RKO (cell line): ENCODE measurements at regions not wholly inside any gene's neighbourhood (a gene's known extent, or its start where the extent isn't known, plus 50 kb on each side); places are given as distances from the start of the nearest gene placed in this dataset.
A peak's percentile ranks its signal among the peaks of the same experiment; 100 is the strongest.

Experiments
- DNase-seq: peaks from one replicate; pipeline ENCODE4 v3.0.0-alpha.2; 2016; ENCODE audit warnings: low spot score

DNA sequence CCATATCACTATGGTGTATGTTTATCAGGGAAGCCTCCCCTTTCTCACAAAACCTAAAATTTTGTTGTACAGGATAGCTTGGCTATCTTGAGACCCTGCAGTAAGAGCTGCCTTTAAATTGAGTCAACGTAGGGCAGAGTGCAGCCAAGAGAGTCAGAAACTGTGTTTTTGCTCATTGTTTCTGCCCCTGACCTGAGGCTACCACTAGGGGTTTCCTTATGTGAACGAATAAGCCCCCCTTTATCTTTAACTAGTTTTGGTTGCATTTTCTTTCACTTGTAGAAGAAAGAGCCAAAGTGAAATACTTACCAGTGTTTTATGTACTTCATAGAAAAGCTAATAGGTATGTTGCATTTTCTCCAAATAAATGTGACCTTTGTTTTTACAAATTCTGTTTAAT lies 149.9 kb upstream of the TMC3 start:
- DNase-seq, result no peak

DNA sequence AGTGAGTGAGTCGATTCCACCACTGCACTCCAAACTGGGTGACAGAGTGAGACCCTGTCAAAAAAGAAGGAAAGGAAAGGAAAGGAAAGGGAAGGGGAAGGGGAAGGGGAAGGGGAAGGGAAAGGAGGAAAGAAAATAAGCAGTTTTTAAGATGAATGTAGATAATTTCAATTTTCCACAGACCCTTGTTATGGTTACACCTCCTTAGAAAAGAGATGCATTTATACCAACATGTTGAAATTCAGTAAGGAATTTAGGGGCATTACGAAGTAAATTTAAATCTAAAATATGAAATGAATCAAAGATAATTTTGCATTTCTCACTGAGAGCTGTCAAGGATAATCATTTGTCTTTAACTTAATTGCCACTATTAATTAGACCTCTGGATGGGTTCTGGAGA lies 146.5 kb upstream of the TMC3 start:
- DNase-seq, result no peak

DNA sequence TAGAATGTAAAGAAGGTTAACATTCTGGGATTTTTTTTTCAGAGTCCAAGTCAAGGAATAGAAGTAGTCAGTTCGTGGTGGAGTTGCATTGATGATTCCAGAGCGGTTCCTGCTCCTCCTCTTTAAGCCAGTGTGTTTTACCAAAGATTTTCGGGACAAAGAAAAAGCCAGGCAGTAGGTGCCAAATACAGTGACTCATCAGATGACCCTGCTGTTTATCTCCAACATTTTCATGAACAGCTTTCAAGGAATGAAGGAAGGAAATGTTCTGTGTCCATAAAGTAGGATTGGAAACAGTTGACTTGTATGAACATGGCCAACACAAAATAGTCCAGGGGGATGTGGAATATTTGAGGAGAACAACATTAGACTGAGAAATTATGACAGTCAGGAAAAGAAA lies 142.4 kb upstream of the TMC3 start:
- no peak for DNase-seq

DNA sequence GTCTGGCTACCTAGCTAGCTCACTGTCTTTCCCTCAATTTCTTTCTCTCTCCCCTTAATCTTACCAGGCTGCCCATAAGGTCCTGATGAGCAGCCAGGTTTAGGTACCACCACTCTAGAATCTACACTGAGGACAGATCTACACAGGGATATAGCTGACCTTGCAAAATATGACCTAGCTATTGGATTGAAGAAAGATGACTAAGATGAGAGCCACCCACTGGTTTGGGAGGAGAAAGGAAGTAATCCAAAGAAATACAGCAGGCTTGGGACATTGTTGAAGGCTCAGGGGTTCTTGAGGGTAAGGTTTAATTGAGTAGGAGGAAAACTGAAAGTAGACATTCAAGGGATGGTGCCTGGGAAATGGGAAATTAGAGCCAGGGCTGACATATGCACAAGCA lies 142.0 kb upstream of the TMC3 start:
- DNase-seq, result no peak

DNA sequence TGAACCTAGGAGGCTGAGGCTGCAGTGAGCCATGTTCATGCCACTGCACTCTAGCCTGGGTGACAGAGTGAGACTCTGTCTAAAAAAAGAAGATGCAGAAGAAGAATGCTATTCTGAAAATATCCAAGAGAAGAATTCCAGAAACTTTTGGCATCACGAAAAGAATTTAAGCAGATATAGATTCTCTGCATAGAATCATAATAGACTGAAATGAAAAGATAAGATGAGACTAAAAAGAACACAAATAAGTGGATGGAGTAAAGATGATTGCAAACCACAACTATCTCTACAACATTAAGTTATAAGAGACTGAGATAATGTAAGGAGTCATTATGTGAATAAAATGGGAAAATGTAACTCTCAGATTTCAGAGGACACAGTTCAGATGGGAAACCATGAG lies 140.7 kb upstream of the TMC3 start:
- DNase-seq, result no peak

DNA sequence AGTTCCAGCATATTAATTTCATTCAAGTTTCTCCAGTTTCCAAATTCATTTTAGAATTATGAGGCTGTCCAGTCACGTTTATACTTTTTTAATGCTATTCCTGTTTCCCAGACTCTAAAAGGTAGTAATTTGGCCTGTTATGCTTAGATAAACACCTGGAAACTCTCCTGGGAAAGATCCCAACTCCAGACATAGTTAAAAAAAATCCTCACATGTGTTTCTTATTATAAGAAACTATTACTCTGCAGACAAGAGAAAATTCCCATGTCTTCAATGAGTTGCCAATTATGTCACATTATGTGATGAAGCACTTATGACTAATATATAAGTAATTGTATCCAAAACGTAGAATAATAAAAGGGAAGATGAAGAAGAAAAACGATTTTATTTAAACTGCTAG lies 137.1 kb upstream of the TMC3 start:
- DNase-seq, result peak; percentile 8

DNA sequence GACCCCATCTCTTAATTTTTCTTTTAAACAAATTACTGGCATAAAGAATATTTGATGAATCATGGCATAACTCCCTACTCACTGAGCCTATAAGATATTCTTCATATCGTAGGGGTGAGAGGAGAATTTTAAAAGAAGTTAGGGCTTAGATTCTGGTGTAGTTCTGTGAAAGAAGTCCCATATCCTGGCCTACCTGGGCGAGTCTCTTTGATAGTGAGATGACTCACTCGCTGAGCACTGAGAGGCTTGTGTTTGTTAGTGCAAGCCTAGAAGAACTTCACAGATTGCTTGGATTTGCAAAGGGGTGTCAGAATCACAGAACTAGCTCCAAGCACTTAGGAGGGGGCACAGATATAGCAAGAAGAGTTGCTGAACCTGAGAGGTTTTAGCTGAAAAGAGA lies 133.8 kb upstream of the TMC3 start:
- DNase-seq, result no peak

DNA sequence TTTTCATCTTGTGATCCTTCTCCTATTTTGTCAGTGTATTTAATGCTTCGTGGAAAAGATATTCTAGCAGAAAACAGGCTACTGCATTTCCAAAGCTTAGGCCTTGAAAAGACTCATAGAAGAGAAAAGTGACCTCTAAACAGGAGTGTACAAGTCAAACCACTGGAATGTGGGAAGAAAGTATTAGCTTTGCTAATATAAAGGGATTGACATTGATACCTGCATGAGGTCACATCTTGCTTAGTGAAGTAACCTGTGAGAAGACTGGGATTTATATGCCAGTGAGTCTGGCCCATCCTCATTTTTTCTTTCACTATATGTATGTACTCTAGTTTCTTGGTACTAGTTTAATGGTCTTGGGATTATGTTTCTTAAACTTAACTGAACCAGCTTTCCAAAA lies 132.9 kb upstream of the TMC3 start:
- DNase-seq, result no peak

DNA sequence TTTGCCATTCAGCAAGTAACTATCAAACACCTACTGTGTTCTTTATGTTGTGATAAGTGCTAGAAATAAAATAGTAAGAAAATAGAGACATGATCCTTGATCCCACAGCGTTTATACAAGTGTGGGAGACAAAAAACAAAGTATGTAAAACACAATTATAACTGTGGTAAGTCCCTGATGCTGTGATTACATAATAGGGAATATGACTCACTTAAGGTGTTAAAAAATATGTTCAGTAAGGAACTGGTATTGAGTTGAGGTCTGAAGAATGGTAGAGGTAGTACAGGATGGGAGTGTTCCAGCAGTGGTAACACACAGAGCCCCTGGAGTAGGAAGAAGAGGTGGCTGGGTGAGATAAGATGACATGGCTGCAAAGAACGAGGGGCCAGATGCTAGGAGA lies 132.1 kb upstream of the TMC3 start:
- no peak for DNase-seq

DNA sequence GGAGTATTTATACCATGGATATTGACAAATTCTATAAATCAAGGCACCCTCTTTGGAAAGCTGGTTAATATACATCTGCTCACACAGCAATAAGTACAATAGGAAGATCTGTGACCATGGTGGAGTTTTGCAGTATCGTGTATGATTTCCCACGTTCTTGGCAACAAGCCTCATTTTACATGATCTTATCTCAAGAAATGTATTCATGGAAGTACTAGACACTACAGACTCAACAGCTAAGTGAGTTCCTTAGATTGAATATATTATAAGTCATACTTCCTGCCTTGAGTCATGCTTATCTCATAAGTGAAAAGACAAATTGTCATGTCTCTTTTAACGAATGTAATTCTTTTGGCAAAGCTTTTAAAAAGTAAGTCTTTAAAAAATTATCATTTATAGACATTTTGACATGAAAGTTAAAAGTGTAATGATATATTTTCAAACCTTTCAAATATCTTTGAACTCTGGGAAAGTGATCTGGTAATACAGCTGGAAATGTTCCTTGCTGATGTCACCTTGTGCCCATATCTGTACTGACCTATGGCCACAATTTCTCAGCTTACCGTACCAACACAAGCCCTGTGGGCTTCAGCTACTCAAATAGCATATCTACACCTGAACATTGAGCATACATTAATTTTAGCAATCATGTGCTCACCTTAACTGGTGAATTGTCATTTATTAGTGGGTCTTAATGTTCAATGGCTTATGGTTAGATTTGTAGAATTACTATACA lies 130.3 kb upstream of the TMC3 start:
- peak; percentile 80 for DNase-seq

DNA sequence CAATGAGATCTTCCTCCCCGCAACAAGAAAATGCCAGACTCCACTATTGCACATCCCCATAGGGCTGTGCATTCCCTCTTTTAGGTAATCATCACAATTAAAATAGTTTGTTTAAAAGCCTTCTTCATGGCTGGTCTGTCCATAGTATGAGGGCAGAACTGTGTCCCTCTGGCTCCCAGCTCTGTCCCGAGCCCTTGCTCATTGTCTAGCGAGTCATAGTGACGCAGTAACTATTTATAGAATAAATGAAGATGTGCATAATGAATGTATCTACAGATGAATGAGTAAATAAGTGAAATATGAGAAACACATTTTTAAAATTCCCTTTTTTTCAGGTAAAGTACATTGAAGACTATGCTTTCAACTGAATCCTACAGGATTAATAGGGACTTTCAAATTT lies 128.4 kb upstream of the TMC3 start:
- no peak for DNase-seq

DNA sequence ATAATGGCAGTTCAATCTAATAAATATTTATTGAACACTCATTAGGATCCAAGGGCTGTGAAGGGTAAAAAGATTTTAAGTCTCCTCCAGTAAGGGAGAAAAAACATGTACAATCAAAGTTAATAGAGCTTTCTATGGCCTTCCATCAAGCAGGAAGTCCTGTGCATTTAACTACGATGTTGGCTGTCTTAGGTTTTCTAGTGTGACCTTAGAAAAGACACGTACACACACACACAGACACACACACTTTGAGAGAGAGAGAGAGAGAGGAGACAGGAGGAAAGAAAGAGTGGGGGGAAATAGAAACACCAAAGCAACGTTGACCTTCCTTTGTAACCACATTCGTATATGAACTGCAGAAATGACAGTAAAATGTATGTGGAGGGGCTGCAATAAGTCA lies 126.1 kb upstream of the TMC3 start:
- no peak for DNase-seq

DNA sequence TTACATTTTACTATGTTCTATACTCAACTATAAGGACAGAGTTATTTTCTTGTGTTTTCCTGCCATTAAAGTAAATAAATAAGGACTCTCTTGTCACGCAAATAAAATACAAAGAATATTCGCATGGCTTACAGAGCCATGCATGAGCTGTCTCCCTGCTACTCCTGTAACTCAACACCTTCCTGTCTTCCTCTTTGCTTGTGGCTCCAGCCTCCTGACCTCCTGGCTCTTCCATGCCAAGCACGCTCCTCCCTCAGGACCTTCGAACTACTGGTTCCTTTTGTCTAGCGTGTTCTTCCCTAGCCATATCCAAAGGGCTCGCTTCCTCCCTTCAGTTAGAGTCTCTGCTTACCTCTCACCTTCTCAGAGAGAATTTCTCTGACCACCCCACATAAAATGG lies 124.3 kb upstream of the TMC3 start:
- no peak for DNase-seq

DNA sequence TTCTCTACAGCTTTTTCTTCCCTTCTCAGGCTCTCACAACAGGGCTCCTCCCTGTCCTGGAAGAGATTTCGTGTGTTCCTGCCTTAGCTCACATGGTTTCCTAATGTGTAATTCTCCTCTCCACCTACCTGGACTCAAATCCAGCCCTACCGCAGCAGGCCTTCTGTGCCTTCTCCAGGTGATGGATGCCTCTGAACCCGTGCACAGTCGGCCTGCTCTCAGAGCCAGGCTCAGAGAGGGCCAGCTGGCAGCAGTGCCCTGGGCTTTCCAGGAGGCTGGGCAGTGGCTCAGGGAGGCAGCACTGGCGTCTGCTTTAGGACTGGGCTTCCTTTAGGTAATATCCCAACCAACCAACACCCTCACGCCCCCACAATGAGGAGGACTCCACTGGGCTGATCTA lies 123.2 kb upstream of the TMC3 start:
- DNase-seq, result no peak

DNA sequence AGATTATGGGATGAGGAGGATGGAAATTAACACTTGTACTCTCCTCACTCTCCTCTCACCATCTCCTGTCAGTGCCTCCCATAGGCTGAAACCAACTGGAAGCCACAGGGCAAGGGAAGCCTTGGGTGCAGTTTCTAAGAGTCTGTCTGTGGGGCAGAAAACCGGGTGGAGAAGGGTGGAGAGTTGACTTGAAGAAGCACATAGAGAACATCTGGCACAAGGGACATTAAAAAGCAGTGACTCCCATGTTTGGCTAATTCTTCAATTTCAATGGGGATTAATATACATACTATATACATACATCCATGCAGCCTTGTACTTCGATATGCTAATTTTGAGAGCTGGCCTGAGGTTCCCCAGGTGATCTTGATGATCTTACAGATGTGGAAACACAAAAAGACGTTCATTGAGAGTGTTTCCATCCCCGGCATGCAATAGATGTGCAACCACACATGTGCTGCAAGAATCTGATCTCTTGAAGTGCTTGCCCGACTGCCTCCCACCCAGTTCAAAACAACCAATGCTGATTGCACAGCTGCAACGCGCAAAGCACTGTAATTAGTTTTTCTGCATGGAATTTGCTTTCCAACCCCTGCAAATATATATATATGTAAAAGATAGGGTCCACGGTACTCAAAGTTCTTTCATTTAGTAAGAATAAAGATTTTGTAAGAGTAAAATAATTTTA lies 121.9 kb upstream of the TMC3 start:
- no peak for DNase-seq

DNA sequence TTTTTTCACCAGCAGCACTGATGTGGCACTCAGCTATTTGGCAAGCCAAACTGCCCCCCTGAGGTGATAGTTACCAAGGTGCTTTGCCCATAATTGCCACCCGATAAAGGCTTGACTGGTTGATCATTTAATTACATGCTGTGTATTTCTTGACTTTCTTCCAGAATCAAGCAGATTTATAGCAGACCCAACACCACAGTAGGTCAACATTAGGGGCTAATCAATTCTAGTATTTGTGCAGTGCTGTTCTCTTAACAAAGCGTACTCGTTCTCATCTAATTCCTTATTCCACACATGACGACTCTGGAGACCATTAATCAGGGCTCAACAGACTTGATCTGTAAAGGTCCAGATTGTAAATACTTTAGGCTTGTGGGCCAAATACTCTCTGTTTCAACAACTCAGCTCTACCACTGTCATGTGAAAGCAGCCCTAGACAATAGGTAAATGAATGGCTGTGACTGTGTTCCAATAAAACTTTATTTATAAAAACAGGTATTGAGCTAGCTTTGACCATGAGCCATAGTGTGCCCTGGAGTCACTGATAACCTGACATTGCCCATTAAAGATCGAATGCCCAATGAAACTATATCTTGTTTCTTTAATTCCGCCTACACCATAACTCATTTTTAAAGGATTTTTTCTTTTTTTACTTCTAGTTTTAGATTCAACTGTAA lies 119.1 kb upstream of the TMC3 start:
- no peak for DNase-seq

DNA sequence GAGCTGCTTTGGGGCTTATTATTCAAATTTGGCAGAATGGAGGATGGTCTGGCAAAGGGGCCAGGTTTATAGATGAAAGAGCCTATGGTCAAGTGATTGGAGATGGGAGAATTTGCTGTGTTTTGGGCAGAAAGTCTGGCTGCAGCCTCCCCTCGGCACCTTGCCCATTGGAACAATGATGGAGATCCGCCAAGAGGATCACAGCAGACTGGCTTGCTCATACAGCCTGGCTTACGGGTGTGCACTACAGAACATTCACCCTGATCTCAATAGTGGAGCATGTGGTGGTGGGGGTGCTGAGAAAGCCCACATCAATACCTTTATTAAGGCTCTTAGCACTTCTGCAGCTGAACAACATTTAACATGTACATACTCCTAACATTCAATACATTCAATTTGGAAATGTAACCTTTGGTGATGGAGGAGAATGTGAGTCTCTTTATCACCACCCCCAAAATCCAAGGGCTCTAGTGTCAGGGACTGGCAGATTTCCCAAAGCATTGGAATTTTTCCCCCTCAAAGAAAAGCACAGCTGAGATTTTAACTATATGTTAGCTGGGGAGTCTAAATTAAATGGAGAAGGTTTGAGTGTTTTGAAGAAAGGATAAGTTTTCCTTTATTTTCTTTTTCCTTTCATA lies 118.4 kb upstream of the TMC3 start:
- no peak for DNase-seq

DNA sequence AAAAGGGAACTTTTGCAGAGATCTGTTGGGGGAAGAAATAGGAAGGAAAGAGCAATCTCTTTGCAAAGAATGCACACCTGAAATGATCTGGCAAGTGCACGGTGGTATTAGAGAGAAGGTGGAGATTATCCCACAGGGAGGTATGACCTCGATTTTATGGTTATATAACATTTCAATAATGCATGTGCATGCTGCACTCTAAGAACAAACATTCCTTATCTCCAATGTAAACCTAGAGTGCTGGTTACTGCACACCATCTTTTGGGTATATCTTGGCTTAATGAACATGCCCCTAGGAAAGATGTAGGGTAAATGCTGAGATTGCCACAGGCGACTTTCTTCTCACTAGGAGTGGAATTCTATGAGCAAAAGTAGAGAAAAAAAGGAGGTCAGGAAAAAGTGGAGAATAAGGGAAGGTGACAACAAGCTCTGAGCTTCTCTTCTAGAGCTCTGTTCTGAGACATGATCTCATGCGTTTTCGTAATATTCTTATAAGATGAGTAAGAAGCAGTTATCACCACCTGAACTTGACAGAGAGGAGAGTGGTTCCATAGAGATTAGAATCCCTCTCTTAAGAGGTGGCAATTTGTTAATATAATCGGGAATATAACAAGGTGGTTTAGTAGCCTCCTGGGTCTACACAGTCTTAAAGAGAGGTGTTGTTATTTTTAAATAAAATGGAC lies 117.5 kb upstream of the TMC3 start:
- DNase-seq, result no peak

DNA sequence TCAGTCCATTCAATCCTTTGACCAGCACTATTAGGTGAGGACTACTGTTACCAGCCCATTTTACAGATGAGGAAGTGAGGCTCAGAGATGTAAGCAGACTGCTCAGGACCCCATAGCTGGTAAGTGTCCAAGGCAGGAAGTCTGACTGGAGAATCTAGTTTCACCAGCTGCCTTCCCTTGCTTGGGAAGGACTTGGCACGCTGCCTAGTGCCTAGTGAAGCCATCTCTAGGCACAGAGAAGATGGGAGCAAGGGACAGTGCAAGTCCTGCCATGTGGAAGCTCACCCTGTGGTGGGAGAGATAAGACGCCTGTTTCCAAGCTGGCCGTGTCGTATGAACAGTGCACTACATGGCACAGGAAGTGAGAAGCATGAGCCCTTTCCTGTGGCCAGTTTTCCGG lies 111.8 kb upstream of the TMC3 start:
- DNase-seq, result no peak

DNA sequence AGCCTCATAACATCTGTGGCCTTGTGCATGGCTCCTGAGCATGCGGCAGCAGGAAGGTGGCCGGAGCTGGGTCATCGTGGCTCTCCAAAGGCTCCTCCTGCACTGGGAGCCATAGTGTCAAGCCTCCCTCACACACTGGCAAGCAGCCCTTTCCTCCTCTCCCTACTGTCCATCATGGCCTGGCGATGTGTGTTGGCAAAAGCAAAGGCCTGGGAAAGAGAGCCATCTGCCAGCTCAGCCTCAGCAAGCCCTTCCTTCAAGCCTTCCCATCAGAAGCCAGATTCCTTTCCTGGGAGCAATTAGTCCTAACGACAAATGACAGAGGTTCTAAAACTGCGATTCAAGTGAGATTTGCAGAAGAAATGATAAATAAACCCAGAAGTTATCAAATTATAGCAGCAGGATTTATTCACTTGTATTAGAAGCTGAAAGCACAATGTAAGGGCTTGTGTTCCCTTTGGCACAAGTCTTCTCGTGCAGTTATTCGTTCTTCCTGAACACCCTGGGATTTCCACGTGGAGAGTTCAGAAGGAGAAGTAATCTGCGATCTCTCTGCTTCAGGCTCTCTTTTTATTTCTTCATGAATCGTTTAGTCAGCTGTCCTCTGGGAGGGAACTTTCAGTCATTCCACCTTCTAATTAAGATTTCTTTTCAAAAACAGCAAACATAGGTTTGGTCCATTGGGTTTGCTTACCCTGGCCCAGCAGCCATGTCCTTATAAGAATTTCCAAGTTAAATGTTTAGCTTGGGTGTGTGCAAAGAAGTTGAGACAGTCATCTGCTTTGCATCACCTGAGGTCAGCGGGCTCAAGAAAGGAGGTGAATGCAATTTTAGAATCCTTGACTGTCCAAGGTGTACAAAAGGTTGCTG lies 110.3 kb upstream of the TMC3 start:
- no peak for DNase-seq

DNA sequence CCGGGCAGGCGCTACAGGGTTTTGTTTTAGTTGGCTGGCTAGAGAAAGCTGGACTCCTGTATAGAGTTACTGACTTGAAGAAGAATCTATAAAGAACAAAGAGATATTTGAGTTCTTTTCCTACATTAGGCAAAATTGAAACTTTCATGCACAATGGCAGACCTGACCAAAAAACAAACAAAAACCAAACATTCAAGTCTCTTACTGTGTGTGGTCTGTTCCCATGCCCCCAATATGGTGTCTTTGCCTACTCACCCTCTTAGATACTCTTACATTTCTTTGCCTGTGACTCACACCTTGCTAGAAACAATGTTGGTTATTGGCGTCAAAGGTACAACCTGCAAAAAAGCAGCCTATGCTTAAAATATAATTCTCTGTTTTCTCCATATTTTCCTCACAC lies 109.5 kb upstream of the TMC3 start:
- no peak for DNase-seq
